Tibial artery (tissue), 4 donors: ENCODE measurements at regions not wholly inside any gene's neighbourhood (a gene's known extent, or its start where the extent isn't known, plus 50 kb on each side); places are given as distances from the start of the nearest gene placed in this dataset.
"Not testable (repeated sequence)": the region's sequence is repeated elsewhere in the genome, so short reads cannot be mapped to it uniquely, and the experiment has no call there.

Experiments
- DNase-seq, 2 donors: peaks; one replicate each; pipeline ENCODE4 v3.0.0-alpha.2; 2019
- H3K27ac ChIP-seq, 2 donors: fragments of 200-600 bp; sonication (generic) in 1 of 2; 1 replicate in 1 of 2; 2 replicates in 1 of 2; pipeline ENCODE4 v1.5.1; 2018 to 2019; ENCODE audit warnings: mild to moderate bottlenecking in 1 of 2
- H3K27me3 ChIP-seq, 2 donors: fragments of 200-600 bp; sonication (generic) in 1 of 2; one replicate each; pipeline versions ENCODE4 v1.5.1 to v1.6.0; 2016 to 2019
- H3K36me3 ChIP-seq, 3 donors: fragments of 200-600 bp; sonication (generic) in 2 of 3; one replicate each; pipeline ENCODE4 v1.5.1; 2016 to 2019; ENCODE audit warnings: mild to moderate bottlenecking in 2 of 3
- H3K4me1 ChIP-seq, 4 donors: fragments of 200-600 bp; sonication (generic) in 2 of 4; 1 replicate in 3 of 4; 2 replicates in 1 of 4; pipeline ENCODE4 v1.5.1; 2016 to 2019
- H3K4me3 ChIP-seq, 2 donors: fragments of 200-600 bp; sonication (generic) in 1 of 2; 1 replicate in 1 of 2; 2 replicates in 1 of 2; pipeline ENCODE4 v1.5.1; 2018 to 2019; ENCODE audit warnings: mild to moderate bottlenecking in 2 of 2
- H3K9me3 ChIP-seq, 3 donors: fragments of 200-600 bp; sonication (generic) in 1 of 3; one replicate each; pipeline ENCODE4 v1.5.1; 2016 to 2019
- intact Hi-C: fragments of 100-400 bp; cut with DNase I; formaldehyde crosslinking; loops from one replicate; pipeline ENCODE4 v1.15.0; 2023; ENCODE audit warnings: low total_unique reads
- TF ChIP-seq, protein P1 (sequence below), 2 experiments: fragments of 200-600 bp in 1 of 2; fragments of 450-650 bp in 1 of 2; IDR thresholded peaks; one replicate each; pipeline ENCODE4 v1.5.1; 2017 to 2019; ENCODE audit warnings: antibody characterized with exemption in 2 of 2, mild to moderate bottlenecking in 1 of 2, moderate library complexity in 1 of 2

DNA sequence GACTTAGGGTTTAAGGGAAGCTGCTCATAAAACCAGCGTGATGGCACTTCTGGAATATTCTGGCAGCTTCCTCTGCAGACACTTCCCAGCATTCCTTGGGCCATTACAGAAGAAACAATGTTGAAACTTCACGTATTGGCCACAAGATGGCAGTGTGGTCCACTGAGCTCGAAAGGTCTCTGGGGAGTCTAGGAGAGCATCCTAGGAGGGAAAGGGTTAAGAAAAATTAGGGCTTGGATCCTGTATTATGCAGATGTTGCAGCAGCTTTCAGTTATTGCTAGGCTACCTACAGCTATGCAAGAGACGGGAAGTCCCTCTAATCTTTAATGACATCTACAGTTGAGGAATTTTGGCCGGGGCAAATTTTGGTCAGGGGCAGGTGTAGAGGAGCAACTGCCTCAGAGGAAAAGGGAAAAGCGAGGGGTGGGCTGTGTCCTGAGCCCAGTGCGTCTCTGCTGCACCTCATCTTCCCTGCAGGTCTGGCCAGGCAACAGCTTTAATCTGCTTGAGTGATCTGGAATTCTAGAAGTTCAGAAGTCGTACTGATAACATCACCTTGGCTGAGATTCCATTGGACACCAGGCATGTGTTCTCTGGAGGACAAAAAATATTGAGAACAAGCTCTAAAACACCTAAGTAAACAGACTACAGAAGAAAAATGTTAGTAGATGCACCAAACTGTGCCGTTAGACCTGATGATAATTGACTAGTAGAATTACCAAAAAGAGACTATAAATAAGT, 220.8 kb upstream of the PRSS58 start:
- peaks cover 0 to 4% (median 0%) of the 10 kb centered on the region in 4 donors for H3K4me1 ChIP-seq
- H3K9me3 ChIP-seq = no peaks in the 10 kb centered on the region
- no peaks in the 10 kb centered on the region for H3K27me3 ChIP-seq
- intact Hi-C loops = no loop called here
- no peak overlapping the region for H3K4me3 ChIP-seq
- no peak overlapping the region for H3K27ac ChIP-seq
- H3K36me3 ChIP-seq = no peaks in the 10 kb centered on the region
- DNase-seq = peak; percentile 49 to 60
- TF ChIP-seq, protein P1, sequence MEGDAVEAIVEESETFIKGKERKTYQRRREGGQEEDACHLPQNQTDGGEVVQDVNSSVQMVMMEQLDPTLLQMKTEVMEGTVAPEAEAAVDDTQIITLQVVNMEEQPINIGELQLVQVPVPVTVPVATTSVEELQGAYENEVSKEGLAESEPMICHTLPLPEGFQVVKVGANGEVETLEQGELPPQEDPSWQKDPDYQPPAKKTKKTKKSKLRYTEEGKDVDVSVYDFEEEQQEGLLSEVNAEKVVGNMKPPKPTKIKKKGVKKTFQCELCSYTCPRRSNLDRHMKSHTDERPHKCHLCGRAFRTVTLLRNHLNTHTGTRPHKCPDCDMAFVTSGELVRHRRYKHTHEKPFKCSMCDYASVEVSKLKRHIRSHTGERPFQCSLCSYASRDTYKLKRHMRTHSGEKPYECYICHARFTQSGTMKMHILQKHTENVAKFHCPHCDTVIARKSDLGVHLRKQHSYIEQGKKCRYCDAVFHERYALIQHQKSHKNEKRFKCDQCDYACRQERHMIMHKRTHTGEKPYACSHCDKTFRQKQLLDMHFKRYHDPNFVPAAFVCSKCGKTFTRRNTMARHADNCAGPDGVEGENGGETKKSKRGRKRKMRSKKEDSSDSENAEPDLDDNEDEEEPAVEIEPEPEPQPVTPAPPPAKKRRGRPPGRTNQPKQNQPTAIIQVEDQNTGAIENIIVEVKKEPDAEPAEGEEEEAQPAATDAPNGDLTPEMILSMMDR (IDR thresholded peaks at IDR 0.05) = peak; percentile 15 to 25

DNA sequence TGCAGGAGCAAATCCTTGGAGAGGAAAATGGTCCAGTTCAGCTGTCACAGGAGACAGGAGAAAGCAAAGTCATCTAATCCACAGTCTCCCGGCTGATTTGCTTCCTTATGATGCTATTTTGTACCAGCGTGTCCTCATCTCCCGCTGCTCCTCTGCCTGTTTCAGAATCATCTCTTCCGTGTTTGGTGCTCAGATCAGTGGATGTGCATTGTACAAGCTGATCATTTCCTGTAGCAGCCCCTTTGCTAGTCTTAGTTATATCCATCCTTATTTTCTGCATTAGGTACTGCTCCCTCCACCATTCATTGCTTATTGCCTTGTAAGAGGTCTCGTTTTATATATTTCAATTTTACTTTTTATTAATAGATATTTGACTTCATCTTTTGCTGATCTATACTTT, 219.9 kb upstream of the PRSS58 start:
- H3K4me1 ChIP-seq, H3K4me3 ChIP-seq, intact Hi-C loops, DNase-seq, H3K27ac ChIP-seq, H3K36me3 ChIP-seq, H3K27me3 ChIP-seq, H3K9me3 ChIP-seq: not testable (repeated sequence)

DNA sequence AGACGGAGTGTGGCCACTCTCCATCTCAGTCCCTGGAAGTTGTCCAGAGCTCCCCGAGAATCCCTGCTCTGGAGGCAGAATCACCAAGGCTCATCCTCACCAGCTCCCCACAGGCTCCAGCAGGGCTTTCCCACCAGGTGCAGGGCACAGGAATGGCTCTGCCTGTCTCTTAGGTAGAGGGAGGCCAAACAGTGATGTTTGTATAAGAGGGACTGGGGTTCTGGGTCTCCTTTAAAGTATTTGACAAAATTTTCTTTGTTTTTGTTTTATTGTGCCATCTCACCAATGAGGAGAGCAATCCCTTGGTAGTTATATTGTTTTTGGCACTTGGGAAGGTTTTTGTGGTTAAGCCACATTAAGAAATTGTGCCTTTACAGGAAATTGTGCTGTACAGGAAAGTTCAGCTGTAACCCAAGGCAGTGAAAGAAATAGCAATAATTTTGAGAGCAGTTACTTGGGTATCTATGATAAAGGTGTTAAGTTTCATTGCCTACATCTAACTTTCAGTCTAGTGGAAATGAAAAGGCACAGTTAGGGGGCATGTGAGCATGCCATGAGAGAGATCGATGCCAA, 219.3 kb upstream of the PRSS58 start:
- Histone ChIP-seq H3K27ac (no peak overlapping the region), H3K36me3 (no peaks in the 10 kb centered on the region), H3K27me3 (no peaks in the 10 kb centered on the region), H3K4me3 (no peak overlapping the region), H3K9me3 (no peaks in the 10 kb centered on the region), H3K4me1 (peaks cover 0 to 4% (median 0%) of the 10 kb centered on the region in 4 donors)
- TF ChIP-seq, protein P1 (IDR thresholded peaks at IDR 0.05) = no peak
- intact Hi-C loops = no loop called here
- no peak for DNase-seq

DNA sequence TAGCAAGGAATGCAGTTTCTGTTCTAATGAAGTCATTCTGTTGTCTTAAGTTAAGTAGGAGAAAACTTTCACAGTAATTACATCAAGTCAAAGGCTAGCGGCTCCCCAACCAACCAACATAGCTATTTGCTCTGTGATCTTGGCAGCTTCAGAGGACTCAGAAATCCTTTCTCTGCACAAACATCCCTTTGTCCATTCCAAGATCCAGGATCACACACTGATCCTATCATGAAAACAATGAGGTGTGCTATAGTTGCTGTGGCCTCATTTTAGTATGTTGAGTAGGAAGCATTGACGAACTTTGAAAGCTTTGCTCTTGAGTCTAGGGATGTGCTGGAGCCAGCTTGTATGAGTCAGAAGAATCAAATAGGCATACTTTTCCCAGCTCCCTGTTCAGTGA, 218.2 kb upstream of the PRSS58 start:
- H3K27me3 ChIP-seq = no peaks in the 10 kb centered on the region
- intact Hi-C loops = no loop called here
- TF ChIP-seq, protein P1 (IDR thresholded peaks at IDR 0.05) = no peak
- peaks cover 0 to 4% (median 0%) of the 10 kb centered on the region in 4 donors for H3K4me1 ChIP-seq
- DNase-seq = no peak
- no peak overlapping the region for H3K4me3 ChIP-seq
- H3K9me3 ChIP-seq = no peaks in the 10 kb centered on the region
- no peaks in the 10 kb centered on the region for H3K36me3 ChIP-seq
- no peak overlapping the region for H3K27ac ChIP-seq

DNA sequence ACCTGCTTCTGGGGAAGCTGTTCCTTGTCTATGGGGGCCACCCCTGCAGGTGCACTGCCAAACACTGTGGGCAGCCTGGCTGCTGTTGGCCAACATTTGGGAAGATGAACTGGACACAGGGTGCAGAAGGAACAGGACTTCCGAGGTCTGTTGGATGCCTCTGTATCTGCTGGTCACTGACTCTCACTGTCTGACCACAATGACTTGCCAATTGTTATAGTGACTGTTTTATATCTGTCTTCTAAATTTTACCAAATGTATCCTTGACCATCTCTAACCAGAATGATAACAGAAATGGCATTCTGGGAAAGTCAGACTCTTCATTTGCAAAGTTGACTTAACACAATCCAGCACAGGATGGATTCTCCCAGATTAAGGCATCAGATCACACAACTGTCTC, 214.0 kb upstream of the PRSS58 start:
- intact Hi-C loops = no loop called here

DNA sequence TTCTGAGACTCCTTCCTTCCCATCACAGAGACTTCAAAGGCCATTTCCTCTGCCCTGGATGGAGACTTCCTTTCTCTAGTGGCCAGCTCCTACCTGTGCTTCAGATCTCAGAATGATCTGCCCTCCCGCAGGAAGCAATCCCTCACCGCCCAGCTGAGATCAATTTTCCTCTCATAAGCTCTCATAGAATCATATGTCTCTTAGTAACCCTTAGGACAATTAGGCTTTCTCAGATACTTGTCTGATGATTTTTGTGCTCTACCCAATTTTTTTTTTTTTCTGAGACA, 212.6 kb upstream of the PRSS58 start:
- Histone ChIP-seq H3K27ac (no peak overlapping the region), H3K4me1 (no peaks in the 10 kb centered on the region), H3K4me3 (no peak overlapping the region), H3K27me3 (no peaks in the 10 kb centered on the region), H3K9me3 (no peaks in the 10 kb centered on the region), H3K36me3 (no peaks in the 10 kb centered on the region)
- TF ChIP-seq, protein P1 (IDR thresholded peaks at IDR 0.05) = no peak
- intact Hi-C loops = no loop called here
- DNase-seq = no peak

More for the DNA sequence above, 214.0 kb upstream of the PRSS58 start:
- TF ChIP-seq, protein P1 (IDR thresholded peaks at IDR 0.05) = no peak
- H3K9me3 ChIP-seq = no peaks in the 10 kb centered on the region
- peaks cover 0 to under 1% (median 0%) of the 10 kb centered on the region in 4 donors for H3K4me1 ChIP-seq
- H3K27me3 ChIP-seq = no peaks in the 10 kb centered on the region
- no peaks in the 10 kb centered on the region for H3K36me3 ChIP-seq
- no peak overlapping the region for H3K4me3 ChIP-seq
- DNase-seq = no peak
- H3K27ac ChIP-seq = no peak overlapping the region
